GM13976 (cell line): ENCODE measurements at regions not wholly inside any gene's neighbourhood (a gene's known extent, or its start where the extent isn't known, plus 50 kb on each side); places are given as distances from the start of the nearest gene placed in this dataset.

Experiments
- DNase-seq: peaks from one replicate; pipeline ENCODE4 v3.0.0; 2012; ENCODE audit warnings: low spot score
- CTCF ChIP-seq: IDR thresholded peaks from 2 replicates; pipeline ENCODE4 v1.5.1; 2012; ENCODE audit warnings: borderline replicate concordance, mild to moderate bottlenecking; ENCODE audit not compliant: insufficient read depth; ENCODE audit errors: extremely low read depth, missing control alignments, control extremely low read depth
- in situ Hi-C: fragments of 300-500 bp; cut with MboI; formaldehyde crosslinking; loops from one replicate; pipeline ENCODE4 v1.12.0; 2022; ENCODE audit warnings: low sequenced_read_pairs, mixed read lengths, inconsistent platforms; ENCODE audit not compliant: unreplicated experiment

GRCh38 chr2:18835787-18836186, 246.4 kb upstream of the NT5C1B start:
- DNase-seq, result no peak
- in situ Hi-C loops, result no loop called here
- no peak for TF ChIP-seq CTCF

- in situ Hi-C loops, result no loop called here
- no peak for DNase-seq
- no peak for TF ChIP-seq CTCF
Observed at GRCh38 chr2:18834341-18834740, 245.0 kb upstream of the NT5C1B start.

- no peak for DNase-seq
- in situ Hi-C loops, result no loop called here
- TF ChIP-seq CTCF, result no peak
Observed at GRCh38 chr2:18833941-18834340, 244.6 kb upstream of the NT5C1B start.

- in situ Hi-C loops, result no loop called here
- no peak for TF ChIP-seq CTCF
- DNase-seq, result no peak
Observed at GRCh38 chr2:18831916-18832510, 242.6 kb upstream of the NT5C1B start.

GRCh38 chr2:18830962-18831361, 241.6 kb upstream of the NT5C1B start:
- no peak for TF ChIP-seq CTCF
- in situ Hi-C loops, result no loop called here
- DNase-seq, result no peak

- no peak for DNase-seq
- TF ChIP-seq CTCF, result no peak
- in situ Hi-C loops, result no loop called here
Observed at GRCh38 chr2:18829976-18830375, 240.6 kb upstream of the NT5C1B start.

GRCh38 chr2:18829251-18829902, 240.0 kb upstream of the NT5C1B start:
- TF ChIP-seq CTCF, result no peak
- in situ Hi-C loops, result no loop called here
- no peak for DNase-seq
